ENCODE measurements at regions not wholly inside any gene's neighbourhood (a gene's known extent, or its start where the extent isn't known, plus 50 kb on each side); places are given as distances from the start of the nearest gene placed in this dataset.

GRCh38 chr6:91152824-91153223 lies 566.0 kb upstream of the MAP3K7 start:
- ChIA-PET CTCF (no interaction called here), POLR2A (no interaction called here)
- no peak overlapping the region for H3K27ac ChIP-seq (ENCODE audit: low read depth, low read length)
- H3K4me3 ChIP-seq (ENCODE audit: low read depth, low read length): no peak overlapping the region
- H3K27me3 ChIP-seq (ENCODE audit: control insufficient read depth, insufficient read depth, low read length): no peaks in the 10 kb centered on the region
- no peaks in the 10 kb centered on the region for H3K9me3 ChIP-seq (ENCODE audit: control insufficient read depth, insufficient read depth, low read length)
- DNase-seq (ENCODE audit: low read depth, low spot score): no peak
- no peak for TF ChIP-seq CTCF (IDR thresholded peaks at IDR 0.05; ENCODE audit: low read depth, low read length)

GRCh38 chr6:91149956-91150705 lies 563.3 kb upstream of the MAP3K7 start:
- no peaks in the 10 kb centered on the region for H3K9me3 ChIP-seq (ENCODE audit: control insufficient read depth, insufficient read depth, low read length)
- DNase-seq (ENCODE audit: low read depth, low spot score): no peak
- POLR2A ChIA-PET: no interaction called here
- CTCF ChIA-PET: no interaction called here
- H3K27me3 ChIP-seq (ENCODE audit: control insufficient read depth, insufficient read depth, low read length): no peaks in the 10 kb centered on the region
- TF ChIP-seq CTCF (IDR thresholded peaks at IDR 0.05; ENCODE audit: low read depth, low read length): no peak
- H3K27ac ChIP-seq (ENCODE audit: low read depth, low read length): no peak overlapping the region
- H3K4me3 ChIP-seq (ENCODE audit: low read depth, low read length): no peak overlapping the region

GRCh38 chr6:91149246-91149955 lies 562.5 kb upstream of the MAP3K7 start:
- no peak for DNase-seq (ENCODE audit: low read depth, low spot score)
- Histone ChIP-seq H3K27me3 (ENCODE audit: control insufficient read depth, insufficient read depth, low read length) (no peaks in the 10 kb centered on the region), H3K9me3 (ENCODE audit: control insufficient read depth, insufficient read depth, low read length) (no peaks in the 10 kb centered on the region), H3K4me3 (ENCODE audit: low read depth, low read length) (no peak overlapping the region), H3K27ac (ENCODE audit: low read depth, low read length) (no peak overlapping the region)
- POLR2A ChIA-PET: no interaction called here
- CTCF ChIA-PET: no interaction called here
- no peak for TF ChIP-seq CTCF (IDR thresholded peaks at IDR 0.05; ENCODE audit: low read depth, low read length)

GRCh38 chr6:91144126-91144525 lies 557.3 kb upstream of the MAP3K7 start:
- no peaks in the 10 kb centered on the region for H3K27me3 ChIP-seq (ENCODE audit: control insufficient read depth, insufficient read depth, low read length)
- POLR2A ChIA-PET: no interaction called here
- H3K9me3 ChIP-seq (ENCODE audit: control insufficient read depth, insufficient read depth, low read length): no peaks in the 10 kb centered on the region
- no peak for DNase-seq (ENCODE audit: low read depth, low spot score)
- CTCF ChIA-PET: no interaction called here
- H3K27ac ChIP-seq (ENCODE audit: low read depth, low read length): no peak overlapping the region
- TF ChIP-seq CTCF (IDR thresholded peaks at IDR 0.05; ENCODE audit: low read depth, low read length): no peak
- no peak overlapping the region for H3K4me3 ChIP-seq (ENCODE audit: low read depth, low read length)

GRCh38 chr6:91142154-91142553 lies 555.3 kb upstream of the MAP3K7 start:
- H3K27ac ChIP-seq (ENCODE audit: low read depth, low read length): no peak overlapping the region
- no peaks in the 10 kb centered on the region for H3K9me3 ChIP-seq (ENCODE audit: control insufficient read depth, insufficient read depth, low read length)
- no peaks in the 10 kb centered on the region for H3K27me3 ChIP-seq (ENCODE audit: control insufficient read depth, insufficient read depth, low read length)
- H3K4me3 ChIP-seq (ENCODE audit: low read depth, low read length): no peak overlapping the region
- no peak for DNase-seq (ENCODE audit: low read depth, low spot score)
- ChIA-PET POLR2A (no interaction called here), CTCF (no interaction called here)
- TF ChIP-seq CTCF (IDR thresholded peaks at IDR 0.05; ENCODE audit: low read depth, low read length): no peak

Measured in AG04450 (cell line).